GM12878 (cell line): ENCODE measurements at regions not wholly inside any gene's neighbourhood (a gene's known extent, or its start where the extent isn't known, plus 50 kb on each side); places are given as distances from the start of the nearest gene placed in this dataset.

Source experiments
- ATAC-seq: fragments of 200-7000 bp; cut with Tn5 transposase; 3 replicates; pipeline ENCODE4 v1.9.1; 2020; ENCODE audit warnings: mild to moderate bottlenecking, moderate library complexity
- BruUV-seq: library from RNA; stranded (reverse); fragments of 400-500 nt; replicated peaks from 2 replicates; lab custom pipeline; 2021; lab: Mats Ljungman, UMichigan
- CTCF ChIA-PET: fragments of 300-600 bp; sonication (Branson Sonifier 250); formaldehyde crosslinking; extraction: SDS; loops from one replicate; lab custom pipeline; 2021; ENCODE audit warnings: inconsistent platforms; lab: Yijun Ruan, JAX
- POLR2A ChIA-PET: fragments of 350-600 bp; formaldehyde crosslinking; extraction: SDS; loops from one replicate; lab custom pipeline; 2021; ENCODE audit warnings: inconsistent platforms; lab: Charles Lee
- RAD21 ChIA-PET: fragments of 300-600 bp; sonication (Branson Sonifier 250); formaldehyde crosslinking; loops from one replicate; lab custom pipeline; 2023; ENCODE audit warnings: antibody characterized with exemption; ENCODE audit not compliant: unreplicated experiment; lab: Charles Lee
- SMC1A ChIA-PET: fragments of 300-600 bp; sonication (Branson Sonifier 250); formaldehyde crosslinking; loops from one replicate; lab custom pipeline; 2023; ENCODE audit not compliant: unreplicated experiment, uncharacterized antibody; lab: Charles Lee
- DNase-seq: peaks from one replicate; pipeline ENCODE4 v3.0.0-alpha.2; 2011; ENCODE audit warnings: low read depth, low spot score
- FAIRE-seq: peaks from 3 replicates; lab custom pipeline; 2011; peaks lifted over from hg19 to GRCh38; lab: Jason Lieb, UNC
- H2AFZ ChIP-seq: 2 replicates; pipeline ENCODE4 v1.6.0; 2011; ENCODE audit warnings: low read depth, low read length, control low read depth; ENCODE audit not compliant: control insufficient read depth
- H3K27ac ChIP-seq: 2 replicates; pipeline ENCODE4 v1.5.1; 2011; ENCODE audit warnings: control low read depth; ENCODE audit not compliant: control insufficient read depth, insufficient read depth
- H3K27me3 ChIP-seq, 2 experiments: replicated peaks in 1 of 2; 2 replicates each; pipeline versions ENCODE4 v1.6.0 to v1.6.1; 2011; ENCODE audit warnings: low read length in 1 of 2; ENCODE audit not compliant: control insufficient read depth in 2 of 2, insufficient read depth in 2 of 2
- H3K36me3 ChIP-seq, 2 experiments: 2 replicates each; pipeline ENCODE4 v1.5.1; 2011; ENCODE audit warnings: low read length in 1 of 2; ENCODE audit not compliant: control insufficient read depth in 2 of 2, insufficient read depth in 2 of 2
- H3K4me1 ChIP-seq: 2 replicates; pipeline ENCODE4 v1.6.1; 2011; ENCODE audit warnings: mild to moderate bottlenecking, low read length, moderate library complexity, mixed read lengths; ENCODE audit not compliant: control insufficient read depth, insufficient read depth
- H3K4me2 ChIP-seq: 2 replicates; pipeline ENCODE4 v1.6.0; 2011; ENCODE audit warnings: control low read depth; ENCODE audit not compliant: control insufficient read depth, insufficient read depth
- H3K4me3 ChIP-seq: fragments of 200-600 bp; sonication (generic); 2 replicates; pipeline ENCODE4 v1.5.1; 2016
- H3K79me2 ChIP-seq: 2 replicates; pipeline ENCODE4 v1.6.0; 2011; ENCODE audit warnings: low read length; ENCODE audit not compliant: control insufficient read depth, insufficient read depth
- H3K9ac ChIP-seq: 2 replicates; pipeline ENCODE4 v1.8.0; 2011; ENCODE audit warnings: low read length, control low read depth, mixed read lengths; ENCODE audit not compliant: control insufficient read depth, insufficient read depth
- H3K9me3 ChIP-seq: replicated peaks from 3 replicates; pipeline ENCODE4 v1.5.1; 2011; ENCODE audit warnings: mild to moderate bottlenecking, low read length; ENCODE audit not compliant: control insufficient read depth, insufficient read depth
- H4K20me1 ChIP-seq: 2 replicates; pipeline ENCODE4 v1.6.0; 2011; ENCODE audit not compliant: control insufficient read depth, insufficient read depth
- ATF2 ChIP-seq: IDR thresholded peaks from 2 replicates; pipeline ENCODE4 v1.6.1; 2012; ENCODE audit warnings: low read length, inconsistent platforms
- FOXK2 ChIP-seq: fragments of 450-650 bp; IDR thresholded peaks from 2 replicates; pipeline ENCODE4 v1.6.1; 2017; ENCODE audit warnings: mild to moderate bottlenecking, moderate library complexity
- GATAD2B ChIP-seq: fragments of 450-650 bp; conservative IDR thresholded peaks from 2 replicates; pipeline ENCODE4 v1.6.1; 2017; ENCODE audit warnings: low read depth, mild to moderate bottlenecking, moderate library complexity
- HSF1 ChIP-seq: fragments of 150-350 bp; IDR thresholded peaks from 2 replicates; pipeline ENCODE4 v1.6.1; 2014; ENCODE audit warnings: mild to moderate bottlenecking, low read depth, low read length
- MTA3 ChIP-seq: IDR thresholded peaks from 2 replicates; pipeline ENCODE4 v1.6.1; 2012; ENCODE audit warnings: low read length, inconsistent platforms, borderline replicate concordance
- MYB ChIP-seq: fragments of 150-350 bp; IDR thresholded peaks from 2 replicates; pipeline ENCODE4 v1.6.1; 2014; ENCODE audit warnings: mild to moderate bottlenecking, low read depth, low read length, borderline replicate concordance
- NFXL1 ChIP-seq: fragments of 450-650 bp; IDR thresholded peaks from 2 replicates; pipeline ENCODE4 v1.6.1; 2017; ENCODE audit warnings: antibody characterized with exemption, mild to moderate bottlenecking, borderline replicate concordance
- PML ChIP-seq: IDR thresholded peaks from 2 replicates; pipeline ENCODE4 v1.6.1; 2012; ENCODE audit warnings: low read length, inconsistent platforms
- POLR2AphosphoS5 ChIP-seq: IDR thresholded peaks from 2 replicates; pipeline ENCODE4 v1.6.1; 2011; ENCODE audit warnings: mild to moderate bottlenecking, low read length, inconsistent platforms
- RELA ChIP-seq: fragments of 450-650 bp; IDR thresholded peaks from 2 replicates; pipeline ENCODE4 v1.8.0; 2014; ENCODE audit warnings: borderline replicate concordance; ENCODE audit not compliant: partially characterized antibody
- REST ChIP-seq: IDR thresholded peaks from 2 replicates; pipeline ENCODE4 v1.6.1; 2012; ENCODE audit warnings: mild to moderate bottlenecking, low read depth, low read length
- SMAD5 ChIP-seq: IDR thresholded peaks from 2 replicates; pipeline ENCODE4 v1.6.1; 2016; ENCODE audit warnings: antibody characterized with exemption, low read depth
- SPI1 ChIP-seq: IDR thresholded peaks from 2 replicates; pipeline ENCODE4 v1.6.1; 2011; ENCODE audit warnings: low read depth, mild to moderate bottlenecking, low read length, moderate library complexity, borderline replicate concordance; ENCODE audit not compliant: insufficient read depth
- TCF7 ChIP-seq: IDR thresholded peaks from 2 replicates; pipeline ENCODE4 v1.6.1; 2014; ENCODE audit warnings: antibody characterized with exemption, borderline replicate concordance
- WGBS: methylation state at CpG from one replicate; pipeline ENCODE4 v1.1.6; 2016; ENCODE audit warnings: low lambda C conversion rate; ENCODE audit not compliant: insufficient replicate concordance, insufficient coverage; ENCODE audit errors: missing lambda C conversion rate; 5-methylcytosine and 5-hydroxymethylcytosine counted together
- in situ Hi-C: fragments of 300-500 bp; cut with MboI; formaldehyde crosslinking; loops from 9 replicates; pipeline ENCODE4 v1.14.3; 2018; ENCODE audit warnings: mixed read lengths
- intact Hi-C: fragments of 100-400 bp; cut with micrococcal nuclease; formaldehyde crosslinking; loops from one replicate; pipeline ENCODE4 v1.14.2; 2022; ENCODE audit not compliant: unreplicated experiment

GRCh38 chr14:57938533-57938932, 72.6 kb upstream of the SLC35F4 start:
- Histone ChIP-seq H2AFZ (no peak overlapping the region), H3K27ac (no peak overlapping the region), H3K4me1 (no peaks in the 10 kb centered on the region), H3K36me3 (no peaks in the 10 kb centered on the region), H3K4me3 (no peak overlapping the region), H3K79me2 (no peaks in the 10 kb centered on the region), H4K20me1 (no peaks in the 10 kb centered on the region), H3K9me3 (no peaks in the 10 kb centered on the region), H3K4me2 (no peak overlapping the region), H3K27me3 (no peaks in the 10 kb centered on the region), H3K9ac (no peak overlapping the region)
- CTCF ChIA-PET = interaction anchor here (0.5 kb wide), 1 partner anchor 12 kb away, joined by 3 read pairs; no protein-coding TSS in a partner anchor
- SMC1A ChIA-PET = no interaction called here
- RAD21 ChIA-PET = no interaction called here
- TF ChIP-seq PML (no peak), REST (no peak), HSF1 (no peak), ATF2 (no peak), MTA3 (no peak), RELA (no peak), SPI1 (no peak), POLR2AphosphoS5 (no peak), SMAD5 (no peak), TCF7 (no peak), GATAD2B (no peak), FOXK2 (no peak), NFXL1 (no peak), MYB (no peak)
- FAIRE-seq (no peak), DNase-seq (no peak), ATAC-seq (no peak)
- no TSS peak for BruUV-seq
- intact Hi-C loops = no loop called here
- POLR2A ChIA-PET = no interaction called here
- in situ Hi-C loops = no loop called here
- WGBS = 47% methylated on average over 4 of the region's 4 CpGs
